Erythroblast (primary cell): ENCODE measurements at regions not wholly inside any gene's neighbourhood (a gene's known extent, or its start where the extent isn't known, plus 50 kb on each side); places are given as distances from the start of the nearest gene placed in this dataset.

Experiments used
- GATA1 ChIP-seq: IDR thresholded peaks from 2 replicates; pipeline ENCODE4 v1.6.1; 2011; ENCODE audit warnings: low read depth, mild to moderate bottlenecking, control low read depth, low read length, moderate library complexity
- POLR2A ChIP-seq: IDR thresholded peaks from 2 replicates; pipeline ENCODE4 v1.6.1; 2011; ENCODE audit warnings: mild to moderate bottlenecking, low read length

DNA sequence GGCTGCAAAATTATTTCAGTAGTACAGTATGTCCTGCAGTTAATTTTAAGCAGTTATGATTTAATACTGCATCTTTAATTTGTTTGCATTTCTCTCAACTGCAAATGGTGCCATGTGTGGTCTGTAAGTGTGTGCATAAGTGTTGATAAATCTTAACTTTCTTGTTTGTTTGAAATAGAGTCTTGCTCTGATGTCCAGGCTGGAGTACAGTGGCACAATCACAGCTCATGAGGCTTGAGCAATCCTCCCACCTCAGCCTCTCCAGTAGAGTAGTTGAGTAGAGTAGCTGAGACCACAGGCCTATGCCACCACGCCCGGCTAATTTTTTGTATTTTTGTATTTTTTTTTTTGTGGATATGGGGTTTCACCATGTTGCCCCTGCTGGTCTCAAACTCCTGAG, 322.5 kb upstream of the NR3C2 start:
- TF ChIP-seq POLR2A, result no peak
- TF ChIP-seq GATA1, result no peak
